IMR-90 (cell line): ENCODE measurements at regions not wholly inside any gene's neighbourhood (a gene's known extent, or its start where the extent isn't known, plus 50 kb on each side); places are given as distances from the start of the nearest gene placed in this dataset.

Source experiments
- ATAC-seq: fragments of 200-7000 bp; cut with Tn5 transposase; 2 replicates; pipeline ENCODE4 v1.9.1; 2020; ENCODE audit warnings: low read depth, mild to moderate bottlenecking, moderate library complexity
- BruUV-seq: library from RNA; stranded (reverse); fragments of 400-500 nt; replicated peaks from 2 replicates; lab custom pipeline; 2021; lab: Mats Ljungman, UMichigan
- CTCF ChIA-PET: fragments of 300-600 bp; formaldehyde crosslinking; extraction: SDS; loops from one replicate; lab custom pipeline; 2021; ENCODE audit warnings: antibody characterized with exemption; lab: Yijun Ruan, JAX
- POLR2A ChIA-PET: fragments of 300-600 bp; sonication (Branson Sonifier 250); formaldehyde crosslinking; loops from one replicate; lab custom pipeline; 2022; ENCODE audit warnings: antibody characterized with exemption; ENCODE audit not compliant: unreplicated experiment; lab: Charles Lee
- DNase-seq: peaks from one replicate; pipeline ENCODE4 v3.0.0; 2013
- H2AFZ ChIP-seq: replicated peaks from 2 replicates; pipeline ENCODE3; 2013; ENCODE audit warnings: low read length, mild to moderate bottlenecking; ENCODE audit not compliant: poor library complexity
- H2AK5ac ChIP-seq: 2 replicates; pipeline ENCODE4 v1.6.1; 2013; ENCODE audit warnings: low read depth, low read length, inconsistent platforms
- H2AK9ac ChIP-seq: replicated peaks from 2 replicates; pipeline ENCODE3; 2013; ENCODE audit warnings: mild to moderate bottlenecking, low read depth, low read length, moderate library complexity; ENCODE audit not compliant: poor library complexity
- H2BK120ac ChIP-seq: 2 replicates; pipeline ENCODE4 v1.6.1; 2013; ENCODE audit warnings: low read depth, low read length, inconsistent platforms
- H2BK15ac ChIP-seq: 3 replicates; pipeline ENCODE4 v1.6.1; 2013; ENCODE audit warnings: low read depth, low read length, inconsistent platforms
- H2BK20ac ChIP-seq: 2 replicates; pipeline ENCODE4 v1.6.1; 2013; ENCODE audit warnings: low read depth, mild to moderate bottlenecking, inconsistent platforms, low read length, moderate library complexity
- H2BK5ac ChIP-seq: 2 replicates; pipeline ENCODE4 v1.6.1; 2013; ENCODE audit warnings: mild to moderate bottlenecking, low read depth, low read length, inconsistent platforms; ENCODE audit not compliant: poor library complexity, severe bottlenecking
- H3K14ac ChIP-seq: replicated peaks from 2 replicates; pipeline ENCODE4 v1.6.1; 2013; ENCODE audit warnings: low read depth, low read length, inconsistent platforms
- H3K18ac ChIP-seq: 2 replicates; pipeline ENCODE4 v1.6.1; 2013; ENCODE audit warnings: low read depth, low read length, control low read depth
- H3K23ac ChIP-seq: 2 replicates; pipeline ENCODE4 v1.6.1; 2013; ENCODE audit warnings: low read depth, low read length, inconsistent platforms
- H3K27ac ChIP-seq: 2 replicates; pipeline ENCODE4 v1.5.1; 2013; ENCODE audit warnings: mild to moderate bottlenecking, control low read depth, low read length; ENCODE audit not compliant: insufficient read depth
- H3K27me3 ChIP-seq: 2 replicates; pipeline ENCODE4 v1.6.1; 2013; ENCODE audit warnings: low read length; ENCODE audit not compliant: control insufficient read depth, insufficient read depth
- H3K36me3 ChIP-seq: 2 replicates; pipeline ENCODE4 v1.6.1; 2013; ENCODE audit warnings: low read length, mixed read lengths; ENCODE audit not compliant: control insufficient read depth, insufficient read depth
- H3K4ac ChIP-seq: 2 replicates; pipeline ENCODE4 v1.6.1; 2013; ENCODE audit warnings: low read depth, low read length, inconsistent platforms
- H3K4me1 ChIP-seq: 2 replicates; pipeline ENCODE4 v1.6.1; 2013; ENCODE audit warnings: low read length, mixed read lengths; ENCODE audit not compliant: control insufficient read depth, insufficient read depth
- H3K4me2 ChIP-seq: 2 replicates; pipeline ENCODE4 v1.6.1; 2013; ENCODE audit warnings: low read depth, mild to moderate bottlenecking, control low read depth, low read length, moderate library complexity
- H3K4me3 ChIP-seq: 2 replicates; pipeline ENCODE4 v1.5.1; 2013; ENCODE audit warnings: low read depth, mild to moderate bottlenecking, control low read depth, low read length, moderate library complexity; ENCODE audit not compliant: insufficient read depth
- H3K56ac ChIP-seq: 2 replicates; pipeline ENCODE4 v1.6.1; 2013; ENCODE audit warnings: low read length, inconsistent platforms; ENCODE audit not compliant: insufficient read depth; ENCODE audit errors: extremely low read depth
- H3K79me1 ChIP-seq, 2 experiments: 2 replicates each; pipeline ENCODE4 v1.6.1; 2013; ENCODE audit warnings: low read length in 2 of 2, inconsistent platforms in 1 of 2, low read depth in 1 of 2
- H3K9ac ChIP-seq: 2 replicates; pipeline ENCODE4 v1.6.1; 2013; ENCODE audit warnings: low read depth, low read length, control low read depth
- H3K9me1 ChIP-seq: 2 replicates; pipeline ENCODE4 v1.6.1; 2013; ENCODE audit warnings: low read length, inconsistent platforms; ENCODE audit not compliant: insufficient read depth
- H3K9me3 ChIP-seq: 2 replicates; pipeline ENCODE4 v1.6.1; 2013; ENCODE audit warnings: low read length; ENCODE audit not compliant: control insufficient read depth, insufficient read depth
- H4K20me1 ChIP-seq: 2 replicates; pipeline ENCODE4 v1.6.1; 2013; ENCODE audit warnings: low read length, inconsistent platforms; ENCODE audit not compliant: insufficient read depth
- H4K5ac ChIP-seq: 2 replicates; pipeline ENCODE4 v1.6.1; 2013; ENCODE audit warnings: mild to moderate bottlenecking, low read depth, low read length, control low read depth
- H4K8ac ChIP-seq, 2 experiments: 2 replicates each; pipeline ENCODE4 v1.6.1; 2013; ENCODE audit warnings: low read depth in 2 of 2, low read length in 2 of 2, control low read depth in 1 of 2, inconsistent platforms in 1 of 2
- H4K91ac ChIP-seq: 2 replicates; pipeline ENCODE4 v1.6.1; 2013; ENCODE audit warnings: low read depth, low read length, inconsistent platforms; ENCODE audit not compliant: insufficient read depth
- BHLHE40 ChIP-seq: fragments of 150-350 bp; IDR thresholded peaks from 2 replicates; pipeline ENCODE4 v1.6.1; 2016; ENCODE audit warnings: mild to moderate bottlenecking, low read depth, low read length
- CEBPB ChIP-seq: IDR thresholded peaks from 2 replicates; pipeline ENCODE4 v1.6.1; 2012; ENCODE audit warnings: low read depth, low read length, improper control_type of control experiment
- CHD1 ChIP-seq: IDR thresholded peaks from 2 replicates; pipeline ENCODE4 v1.6.1; 2012; ENCODE audit warnings: low read depth, low read length, improper control_type of control experiment
- CTCF ChIP-seq: conservative IDR thresholded peaks from 2 replicates; pipeline ENCODE4 v1.5.1; 2012; ENCODE audit warnings: mild to moderate bottlenecking, low read depth, low read length, improper control_type of control experiment
- ELK1 ChIP-seq: fragments of 150-350 bp; IDR thresholded peaks from 2 replicates; pipeline ENCODE4 v1.6.1; 2016; ENCODE audit warnings: low read depth, mild to moderate bottlenecking, low read length, moderate library complexity, borderline replicate concordance
- FOS ChIP-seq: fragments of 150-350 bp; IDR thresholded peaks from 2 replicates; pipeline ENCODE4 v1.6.1; 2016; ENCODE audit warnings: low read depth, low read length
- MAFK ChIP-seq: IDR thresholded peaks from 2 replicates; pipeline ENCODE4 v1.6.1; 2012; ENCODE audit warnings: low read depth, low read length, improper control_type of control experiment
- MAZ ChIP-seq: IDR thresholded peaks from 2 replicates; pipeline ENCODE4 v1.6.1; 2012; ENCODE audit warnings: low read depth, mild to moderate bottlenecking, low read length, improper control_type of control experiment, moderate library complexity, borderline replicate concordance
- MXI1 ChIP-seq: IDR thresholded peaks from 2 replicates; pipeline ENCODE4 v1.6.1; 2012; ENCODE audit warnings: low read depth, mild to moderate bottlenecking, low read length, moderate library complexity, borderline replicate concordance
- NFE2L2 ChIP-seq: fragments of 150-350 bp; IDR thresholded peaks from 2 replicates; pipeline ENCODE4 v1.6.1; 2016; ENCODE audit warnings: low read depth, mild to moderate bottlenecking, low read length
- POLR2A ChIP-seq: IDR thresholded peaks from 2 replicates; pipeline ENCODE4 v1.6.1; 2012; ENCODE audit warnings: mild to moderate bottlenecking, low read depth, low read length
- RAD21 ChIP-seq: IDR thresholded peaks from 2 replicates; pipeline ENCODE4 v1.6.1; 2012; ENCODE audit warnings: low read length, improper control_type of control experiment
- RCOR1 ChIP-seq: IDR thresholded peaks from 2 replicates; pipeline ENCODE4 v1.6.1; 2012; ENCODE audit warnings: mild to moderate bottlenecking, low read length, improper control_type of control experiment; ENCODE audit not compliant: insufficient replicate concordance
- USF2 ChIP-seq: fragments of 150-350 bp; IDR thresholded peaks from 2 replicates; pipeline ENCODE4 v1.6.1; 2017; ENCODE audit warnings: mild to moderate bottlenecking, antibody characterized with exemption, low read length, low read depth
- WGBS, 2 experiments: methylation state at CpG; one replicate each; pipeline versions ENCODE4 v1.1.5 to v1.1.7; 2013; ENCODE audit warnings: missing lambda C conversion rate in 2 of 2; ENCODE audit not compliant: insufficient read length in 1 of 2; ENCODE audit errors: extremely low coverage in 2 of 2; 5-methylcytosine and 5-hydroxymethylcytosine counted together
- dilution Hi-C: fragments of 300-500 bp; cut with HindIII; formaldehyde crosslinking; loops from one replicate; pipeline ENCODE4 v1.14.3; 2018; ENCODE audit warnings: low sequenced_read_pairs; ENCODE audit not compliant: unreplicated experiment
- in situ Hi-C: fragments of 300-500 bp; cut with MboI; formaldehyde crosslinking; loops from 3 replicates; pipeline ENCODE4 v1.14.3; 2019; ENCODE audit warnings: low sequenced_read_pairs, inconsistent platforms, mixed read lengths
- intact Hi-C: fragments of 100-400 bp; cut with micrococcal nuclease; formaldehyde crosslinking; loops from 2 replicates; pipeline ENCODE4 v1.10.0; 2022

GRCh38 chr13:56515441-56515840, 625.3 kb upstream of the PRR20A start:
- no peak overlapping the region for H2AK5ac ChIP-seq
- WGBS, 2 experiments = no CpG with 5 or more reads among the region's 1 CpG
- DNase-seq (no peak), ATAC-seq (no peak)
- no peak overlapping the region for H2BK20ac ChIP-seq
- H3K27me3 ChIP-seq = no peaks in the 10 kb centered on the region
- H3K36me3 ChIP-seq = no peaks in the 10 kb centered on the region
- no peak overlapping the region for H3K9ac ChIP-seq
- H4K91ac ChIP-seq = no peak overlapping the region
- H3K23ac ChIP-seq = no peak overlapping the region
- dilution Hi-C loops (no loop called here), in situ Hi-C loops (no loop called here), intact Hi-C loops (no loop called here)
- H2AFZ ChIP-seq = no peak overlapping the region
- TF ChIP-seq MXI1 (no peak), CEBPB (no peak), RCOR1 (no peak), ELK1 (no peak), POLR2A (no peak), MAFK (no peak), MAZ (no peak), RAD21 (no peak), NFE2L2 (no peak), FOS (no peak), BHLHE40 (no peak), USF2 (no peak), CTCF (no peak), CHD1 (no peak)
- H3K4me1 ChIP-seq = no peaks in the 10 kb centered on the region
- no peak overlapping the region for H2BK5ac ChIP-seq
- H3K14ac ChIP-seq = no peak overlapping the region
- no peak overlapping the region for H2BK120ac ChIP-seq
- no peak overlapping the region for H3K4me3 ChIP-seq
- no peaks in the 10 kb centered on the region; the same call in 1 of the 2 replicates for H3K9me3 ChIP-seq
- no peaks in the 10 kb centered on the region for H4K20me1 ChIP-seq
- no peak overlapping the region for H4K8ac ChIP-seq
- no peak overlapping the region for H2AK9ac ChIP-seq
- CTCF ChIA-PET = no interaction called here
- no TSS peak for BruUV-seq
- no peak overlapping the region for H3K18ac ChIP-seq
- no peaks in the 10 kb centered on the region for H3K9me1 ChIP-seq
- no peaks in the 10 kb centered on the region for H3K79me1 ChIP-seq
- no peak overlapping the region for H3K4ac ChIP-seq
- no peak overlapping the region for H3K4me2 ChIP-seq
- H4K5ac ChIP-seq = no peak overlapping the region
- POLR2A ChIA-PET = no interaction called here
- no peak overlapping the region for H3K56ac ChIP-seq
- H2BK15ac ChIP-seq = no peak overlapping the region
- H3K27ac ChIP-seq = no peak overlapping the region
